ENCODE measurements at regions not wholly inside any gene's neighbourhood (a gene's known extent, or its start where the extent isn't known, plus 50 kb on each side); places are given as distances from the start of the nearest gene placed in this dataset.

DNA sequence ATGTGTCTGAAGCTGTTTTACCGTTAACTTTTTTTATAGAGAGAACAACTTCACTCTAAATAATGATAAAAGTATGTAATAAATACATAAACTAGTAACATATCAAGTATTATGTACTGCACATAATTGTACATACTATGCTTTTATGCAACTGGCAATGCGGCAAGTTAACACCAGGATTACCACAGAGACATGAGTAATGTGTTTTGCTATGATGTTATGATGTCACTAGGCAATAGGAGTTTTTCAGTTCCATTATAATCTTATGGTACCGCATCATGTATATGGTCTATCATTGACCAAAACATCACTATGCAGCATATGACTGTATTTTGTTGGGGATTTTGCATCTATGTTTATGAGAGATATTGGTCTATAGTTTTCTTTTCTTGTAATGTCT is 326.4 kb upstream of the TARS1 start:
- Histone ChIP-seq H3K27ac (replicated peaks; ENCODE audit: low read length) (no peak overlapping the region), H3K36me3 (replicated peaks in 1 of 2; ENCODE audit: control insufficient read depth in 2 of 2, insufficient read depth in 2 of 2, low read length in 2 of 2) (no peaks in the 10 kb centered on the region), H3K27me3 (ENCODE audit: control insufficient read depth in 3 of 3, insufficient read depth in 3 of 3, low read depth in 1 of 3, low read length in 3 of 3) (no peaks in the 10 kb centered on the region), H2BK15ac (ENCODE audit: low read length) (no peak overlapping the region), H2AFZ (ENCODE audit: low read length) (no peak overlapping the region), H3K9ac (ENCODE audit: low read depth, low read length, poor library complexity) (no peak overlapping the region), H3K79me1 (ENCODE audit: low read depth, low read length) (no peaks in the 10 kb centered on the region), H3K4ac (ENCODE audit: low read length) (no peak overlapping the region), H4K8ac (ENCODE audit: low read depth, low read length) (no peak overlapping the region), H2BK12ac (ENCODE audit: low read length) (no peak overlapping the region), H2BK120ac (ENCODE audit: low read depth, low read length) (no peak overlapping the region), H2BK5ac (ENCODE audit: low read length) (no peak overlapping the region), H3K4me3 (ENCODE audit: low read length in 2 of 2) (no peak overlapping the region), H3K23ac (ENCODE audit: low read depth, low read length, poor library complexity) (no peak overlapping the region), H4K91ac (ENCODE audit: low read depth, low read length, poor library complexity) (no peak overlapping the region), H2AK5ac (ENCODE audit: low read depth, low read length) (no peak overlapping the region), H3K9me3 (replicated peaks in 1 of 2; ENCODE audit: control insufficient read depth in 2 of 2, insufficient read depth in 1 of 2, low read depth in 1 of 2, low read length in 2 of 2) (peaks cover 0 to 2% of the 10 kb centered on the region in 2 donors), H3K4me1 (ENCODE audit: control insufficient read depth in 2 of 2, insufficient read depth in 1 of 2, low read depth in 1 of 2, low read length in 2 of 2) (no peaks in the 10 kb centered on the region), H3K14ac (ENCODE audit: low read length) (no peak overlapping the region), H3K4me2 (ENCODE audit: insufficient read depth, low read length, poor library complexity, severe bottlenecking) (no peak overlapping the region), H3K18ac (ENCODE audit: low read length) (no peak overlapping the region)
- DNase-seq (ENCODE audit: low spot score): no peak
- no CpG with 5 or more reads among the region's 3 CpGs for WGBS, 2 donors (ENCODE audit: extremely low coverage in 2 of 2, insufficient read length in 2 of 2, insufficient replicate concordance in 1 of 2)

DNA sequence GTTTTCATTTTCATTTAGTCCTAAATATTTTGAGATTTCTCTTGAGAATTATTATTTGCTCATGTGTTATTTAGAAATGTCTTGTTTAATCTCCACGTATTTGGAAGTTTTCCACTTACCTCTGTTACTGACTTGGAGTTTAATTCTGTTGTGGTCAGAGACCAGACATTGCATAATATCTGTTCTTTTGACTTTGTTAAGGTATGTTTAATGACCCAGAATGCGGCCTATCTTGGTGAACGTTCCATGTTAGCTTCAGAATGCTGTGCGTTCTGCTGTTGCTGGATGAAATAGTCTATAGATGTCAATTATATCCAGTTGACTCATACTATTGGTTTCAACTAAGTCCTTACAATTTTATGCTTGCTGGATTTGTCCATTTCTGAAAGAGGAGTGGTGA is 325.3 kb upstream of the TARS1 start:
- Histone ChIP-seq H3K14ac (ENCODE audit: low read length) (no peak overlapping the region), H3K79me1 (ENCODE audit: low read depth, low read length) (no peaks in the 10 kb centered on the region), H3K27ac (replicated peaks; ENCODE audit: low read length) (no peak overlapping the region), H2BK5ac (ENCODE audit: low read length) (no peak overlapping the region), H2BK12ac (ENCODE audit: low read length) (no peak overlapping the region), H3K9ac (ENCODE audit: low read depth, low read length, poor library complexity) (no peak overlapping the region), H2BK120ac (ENCODE audit: low read depth, low read length) (no peak overlapping the region), H3K4me2 (ENCODE audit: insufficient read depth, low read length, poor library complexity, severe bottlenecking) (no peak overlapping the region), H3K4me3 (ENCODE audit: low read length in 2 of 2) (no peak overlapping the region), H3K4ac (ENCODE audit: low read length) (no peak overlapping the region), H3K9me3 (replicated peaks in 1 of 2; ENCODE audit: control insufficient read depth in 2 of 2, insufficient read depth in 1 of 2, low read depth in 1 of 2, low read length in 2 of 2) (peaks cover 0 to 2% of the 10 kb centered on the region in 2 donors), H2AK5ac (ENCODE audit: low read depth, low read length) (no peak overlapping the region), H3K27me3 (ENCODE audit: control insufficient read depth in 3 of 3, insufficient read depth in 3 of 3, low read depth in 1 of 3, low read length in 3 of 3) (no peaks in the 10 kb centered on the region), H2BK15ac (ENCODE audit: low read length) (no peak overlapping the region), H3K4me1 (ENCODE audit: control insufficient read depth in 2 of 2, insufficient read depth in 1 of 2, low read depth in 1 of 2, low read length in 2 of 2) (no peaks in the 10 kb centered on the region), H4K91ac (ENCODE audit: low read depth, low read length, poor library complexity) (no peak overlapping the region), H3K36me3 (replicated peaks in 1 of 2; ENCODE audit: control insufficient read depth in 2 of 2, insufficient read depth in 2 of 2, low read length in 2 of 2) (no peaks in the 10 kb centered on the region), H3K23ac (ENCODE audit: low read depth, low read length, poor library complexity) (no peak overlapping the region), H4K8ac (ENCODE audit: low read depth, low read length) (no peak overlapping the region), H3K18ac (ENCODE audit: low read length) (no peak overlapping the region), H2AFZ (ENCODE audit: low read length) (no peak overlapping the region)
- no peak for DNase-seq (ENCODE audit: low spot score)
- no CpG with 5 or more reads among the region's 4 CpGs for WGBS, 2 donors (ENCODE audit: extremely low coverage in 2 of 2, insufficient read length in 2 of 2, insufficient replicate concordance in 1 of 2)

DNA sequence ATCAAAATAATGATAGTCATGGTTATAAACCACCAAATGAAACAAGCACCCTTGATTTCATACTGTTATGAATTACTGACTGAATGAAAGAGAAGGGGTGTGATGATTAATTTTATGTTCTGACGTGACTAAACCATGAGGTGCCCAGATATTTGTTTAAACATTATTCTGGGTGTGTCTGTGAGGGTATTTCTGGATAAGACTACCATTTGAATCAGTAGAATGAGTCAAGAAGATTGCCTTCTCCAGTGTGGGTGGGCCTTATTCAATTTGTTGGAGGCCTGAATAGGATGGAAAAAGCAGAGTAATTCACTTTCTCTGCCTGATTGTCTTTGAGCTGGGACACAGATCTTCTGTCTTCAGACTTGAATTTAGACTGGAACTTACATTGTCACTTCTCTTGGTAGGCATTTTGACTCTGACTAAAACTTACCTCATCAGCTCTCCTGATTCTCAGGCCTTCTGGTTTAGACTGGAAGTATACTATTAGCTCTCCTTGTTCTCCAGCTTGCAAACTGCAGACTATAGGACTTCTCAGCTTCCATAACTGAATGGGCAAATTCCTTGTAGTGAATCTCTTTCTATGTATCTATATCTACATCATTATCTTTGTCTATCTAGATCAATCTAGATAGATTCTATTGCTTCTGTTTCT is 321.9 kb upstream of the TARS1 start:
- Histone ChIP-seq H3K27me3 (ENCODE audit: control insufficient read depth in 3 of 3, insufficient read depth in 3 of 3, low read depth in 1 of 3, low read length in 3 of 3) (no peaks in the 10 kb centered on the region), H3K4me3 (ENCODE audit: low read length in 2 of 2) (no peak overlapping the region), H3K23ac (ENCODE audit: low read depth, low read length, poor library complexity) (no peak overlapping the region), H2BK12ac (ENCODE audit: low read length) (no peak overlapping the region), H3K9me3 (replicated peaks in 1 of 2; ENCODE audit: control insufficient read depth in 2 of 2, insufficient read depth in 1 of 2, low read depth in 1 of 2, low read length in 2 of 2) (no peaks in the 10 kb centered on the region), H2AK5ac (ENCODE audit: low read depth, low read length) (no peak overlapping the region), H2BK15ac (ENCODE audit: low read length) (no peak overlapping the region), H2AFZ (ENCODE audit: low read length) (no peak overlapping the region), H2BK120ac (ENCODE audit: low read depth, low read length) (no peak overlapping the region), H3K4me1 (ENCODE audit: control insufficient read depth in 2 of 2, insufficient read depth in 1 of 2, low read depth in 1 of 2, low read length in 2 of 2) (no peaks in the 10 kb centered on the region), H3K79me1 (ENCODE audit: low read depth, low read length) (no peaks in the 10 kb centered on the region), H3K36me3 (replicated peaks in 1 of 2; ENCODE audit: control insufficient read depth in 2 of 2, insufficient read depth in 2 of 2, low read length in 2 of 2) (no peaks in the 10 kb centered on the region), H3K14ac (ENCODE audit: low read length) (no peak overlapping the region), H3K4me2 (ENCODE audit: insufficient read depth, low read length, poor library complexity, severe bottlenecking) (no peak overlapping the region), H4K91ac (ENCODE audit: low read depth, low read length, poor library complexity) (no peak overlapping the region), H3K27ac (replicated peaks; ENCODE audit: low read length) (no peak overlapping the region), H4K8ac (ENCODE audit: low read depth, low read length) (no peak overlapping the region), H3K4ac (ENCODE audit: low read length) (no peak overlapping the region), H3K9ac (ENCODE audit: low read depth, low read length, poor library complexity) (no peak overlapping the region), H2BK5ac (ENCODE audit: low read length) (no peak overlapping the region), H3K18ac (ENCODE audit: low read length) (no peak overlapping the region)
- no CpG with 5 or more reads among the region's 1 CpG for WGBS, 2 donors (ENCODE audit: extremely low coverage in 2 of 2, insufficient read length in 2 of 2, insufficient replicate concordance in 1 of 2)
- no peak for DNase-seq (ENCODE audit: low spot score)

DNA sequence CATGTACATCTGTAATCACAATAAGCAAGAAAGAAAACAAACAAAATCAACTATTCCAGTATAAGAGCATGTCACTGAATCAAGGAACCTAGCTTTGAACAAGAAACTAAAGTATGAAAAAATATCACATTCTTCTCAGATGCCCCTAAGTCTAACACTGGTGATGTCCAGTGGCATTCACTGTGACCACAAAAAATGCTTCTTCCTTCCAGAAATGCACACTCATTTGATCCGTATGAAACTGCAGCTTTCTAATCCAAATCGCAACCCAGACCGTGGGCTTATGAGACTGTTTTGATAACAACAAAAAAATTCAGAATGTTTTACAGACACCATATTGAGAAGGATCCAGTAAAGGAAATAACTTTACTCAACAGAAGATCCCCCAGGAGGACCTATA is 320.1 kb upstream of the TARS1 start:
- Histone ChIP-seq H3K79me1 (ENCODE audit: low read depth, low read length) (no peaks in the 10 kb centered on the region), H2BK5ac (ENCODE audit: low read length) (no peak overlapping the region), H4K8ac (ENCODE audit: low read depth, low read length) (no peak overlapping the region), H3K23ac (ENCODE audit: low read depth, low read length, poor library complexity) (no peak overlapping the region), H3K4ac (ENCODE audit: low read length) (no peak overlapping the region), H3K36me3 (replicated peaks in 1 of 2; ENCODE audit: control insufficient read depth in 2 of 2, insufficient read depth in 2 of 2, low read length in 2 of 2) (no peaks in the 10 kb centered on the region), H4K91ac (ENCODE audit: low read depth, low read length, poor library complexity) (no peak overlapping the region), H2AK5ac (ENCODE audit: low read depth, low read length) (no peak overlapping the region), H3K9me3 (replicated peaks in 1 of 2; ENCODE audit: control insufficient read depth in 2 of 2, insufficient read depth in 1 of 2, low read depth in 1 of 2, low read length in 2 of 2) (no peaks in the 10 kb centered on the region), H2BK15ac (ENCODE audit: low read length) (no peak overlapping the region), H2AFZ (ENCODE audit: low read length) (no peak overlapping the region), H3K18ac (ENCODE audit: low read length) (no peak overlapping the region), H3K4me1 (ENCODE audit: control insufficient read depth in 2 of 2, insufficient read depth in 1 of 2, low read depth in 1 of 2, low read length in 2 of 2) (no peaks in the 10 kb centered on the region), H2BK120ac (ENCODE audit: low read depth, low read length) (no peak overlapping the region), H3K14ac (ENCODE audit: low read length) (no peak overlapping the region), H3K9ac (ENCODE audit: low read depth, low read length, poor library complexity) (no peak overlapping the region), H3K4me3 (ENCODE audit: low read length in 2 of 2) (no peak overlapping the region), H2BK12ac (ENCODE audit: low read length) (no peak overlapping the region), H3K4me2 (ENCODE audit: insufficient read depth, low read length, poor library complexity, severe bottlenecking) (no peak overlapping the region), H3K27me3 (ENCODE audit: control insufficient read depth in 3 of 3, insufficient read depth in 3 of 3, low read depth in 1 of 3, low read length in 3 of 3) (no peaks in the 10 kb centered on the region), H3K27ac (replicated peaks; ENCODE audit: low read length) (no peak overlapping the region)
- WGBS, 2 donors (ENCODE audit: extremely low coverage in 2 of 2, insufficient read length in 2 of 2, insufficient replicate concordance in 1 of 2): no CpG with 5 or more reads among the region's 3 CpGs
- no peak for DNase-seq (ENCODE audit: low spot score)
